A549 (cell line): ENCODE measurements at regions not wholly inside any gene's neighbourhood (a gene's known extent, or its start where the extent isn't known, plus 50 kb on each side); places are given as distances from the start of the nearest gene placed in this dataset.

Experiments used
- ATAC-seq, 2 experiments: fragments of 200-7000 bp in 1 of 2; fragments of >200 bp in 1 of 2; cut with Nextera tagmentation in 1 of 2; cut with Tn5 transposase in 1 of 2; 3 replicates each; pipeline versions ENCODE4 v1.8.0 to v1.9.1; 2018 to 2020; ENCODE audit warnings: mild to moderate bottlenecking in 1 of 2, moderate library complexity in 1 of 2
- CTCF ChIA-PET: fragments of 300-600 bp; sonication (Branson Sonifier 250); formaldehyde crosslinking; extraction: SDS; loops from one replicate; lab custom pipeline; 2021; ENCODE audit warnings: antibody characterized with exemption, inconsistent platforms; lab: Yijun Ruan, JAX
- POLR2A ChIA-PET: fragments of 350-600 bp; formaldehyde crosslinking; extraction: SDS; loops from one replicate; lab custom pipeline; 2021; ENCODE audit warnings: antibody characterized with exemption, inconsistent platforms; lab: Yijun Ruan, JAX
- DNase-seq, 2 experiments: peaks; one replicate each; pipeline versions ENCODE4 v3.0.0 to v3.0.0-alpha.2; 2011 to 2016; ENCODE audit warnings: low read depth in 1 of 2, low spot score in 1 of 2
- FAIRE-seq: peaks from 2 replicates; lab custom pipeline; 2011; peaks lifted over from hg19 to GRCh38; lab: Jason Lieb, UNC
- H3K27ac ChIP-seq, 2 experiments: fragments of >200 bp; sonication (Bioruptor Twin); formaldehyde crosslinking; 3 replicates each; pipeline ENCODE4 v1.5.1; 2016 to 2017
- H3K4me1 ChIP-seq: fragments of >200 bp; sonication (Bioruptor Twin); formaldehyde crosslinking; 3 replicates; pipeline ENCODE4 v1.6.1; 2016
- H3K4me2 ChIP-seq: fragments of >200 bp; sonication (Bioruptor Twin); formaldehyde crosslinking; 3 replicates; pipeline ENCODE4 v1.6.1; 2016
- H3K4me3 ChIP-seq: fragments of >200 bp; sonication (Bioruptor Twin); formaldehyde crosslinking; 3 replicates; pipeline ENCODE4 v1.5.1; 2016
- H3K9me3 ChIP-seq: fragments of >200 bp; sonication (Bioruptor Twin); formaldehyde crosslinking; 3 replicates; pipeline ENCODE4 v1.6.1; 2016
- CBX8 ChIP-seq: fragments of 200-600 bp; sonication (generic); IDR thresholded peaks from 2 replicates; pipeline ENCODE4 v1.6.1; 2016
- CEBPB ChIP-seq, 2 experiments: fragments of >200 bp in 1 of 2; sonication (Bioruptor Twin) in 1 of 2; formaldehyde crosslinking in 1 of 2; IDR thresholded peaks; 2 replicates each; pipeline ENCODE4 v1.6.1; 2012 to 2016
- FOSL2 ChIP-seq, 2 experiments: fragments of 450-650 bp in 1 of 2; fragments of >200 bp in 1 of 2; sonication (Bioruptor Twin) in 1 of 2; formaldehyde crosslinking; IDR thresholded peaks; 2 replicates each; pipeline versions ENCODE4 v1.5.0 to v1.6.1; 2016 to 2020; ENCODE audit warnings: mild to moderate bottlenecking in 1 of 2, moderate library complexity in 1 of 2
- HDAC2 ChIP-seq: fragments of 200-600 bp; sonication (generic); IDR thresholded peaks from 2 replicates; pipeline ENCODE4 v1.6.1; 2016
- HOXB13 ChIP-seq: fragments of 250-450 bp; sonication (Bioruptor Pico); IDR thresholded peaks from 2 replicates; pipeline ENCODE4 v1.5.0; 2020; ENCODE audit warnings: low read depth, mild to moderate bottlenecking, moderate library complexity
- KDM1A ChIP-seq: fragments of 200-600 bp; sonication (generic); IDR thresholded peaks from 2 replicates; pipeline ENCODE4 v1.6.1; 2016; ENCODE audit warnings: low read depth, mild to moderate bottlenecking
- MAZ ChIP-seq: fragments of 150-350 bp; IDR thresholded peaks from 2 replicates; pipeline ENCODE4 v1.6.1; 2014; ENCODE audit warnings: antibody characterized with exemption, low read depth, low read length, borderline replicate concordance
- PHF8 ChIP-seq: fragments of 200-600 bp; sonication (generic); IDR thresholded peaks from 2 replicates; pipeline ENCODE4 v1.6.1; 2016; ENCODE audit warnings: low read depth, mild to moderate bottlenecking, antibody characterized with exemption, moderate library complexity, borderline replicate concordance
- POLR2A ChIP-seq: IDR thresholded peaks from 2 replicates; pipeline ENCODE4 v1.6.1; 2012; ENCODE audit warnings: mild to moderate bottlenecking, low read length
- POLR2AphosphoS2 ChIP-seq: conservative IDR thresholded peaks from 2 replicates; pipeline ENCODE4 v1.6.1; 2012; ENCODE audit warnings: low read length, improper control_type of control experiment, inconsistent platforms
- RAD21 ChIP-seq, 2 experiments: fragments of >200 bp in 1 of 2; sonication (Bioruptor Twin) in 1 of 2; formaldehyde crosslinking in 1 of 2; IDR thresholded peaks in 1 of 2; conservative IDR thresholded peaks in 1 of 2; 2 replicates in 1 of 2; 3 replicates in 1 of 2; pipeline ENCODE4 v1.6.1; 2012 to 2018; ENCODE audit warnings: inconsistent platforms in 1 of 2
- RCOR1 ChIP-seq: fragments of 150-350 bp; IDR thresholded peaks from 2 replicates; pipeline ENCODE4 v1.6.1; 2014; ENCODE audit warnings: antibody characterized with exemption, low read length, low read depth
- RFX5 ChIP-seq: fragments of 450-650 bp; IDR thresholded peaks from 2 replicates; pipeline ENCODE4 v1.7.1; 2014; ENCODE audit warnings: antibody characterized with exemption, mild to moderate bottlenecking, moderate library complexity
- TP53 ChIP-seq: fragments of 250-450 bp; sonication (Bioruptor Pico); IDR thresholded peaks from 2 replicates; pipeline ENCODE4 v1.5.0; 2021; ENCODE audit warnings: mild to moderate bottlenecking, moderate library complexity
- WGBS: methylation state at CpG from one replicate; pipeline ENCODE4 v1.1.6; 2017; ENCODE audit errors: missing lambda C conversion rate; 5-methylcytosine and 5-hydroxymethylcytosine counted together
- TF ChIP-seq, protein P1 (sequence below): fragments of 250-450 bp; sonication (Bioruptor Pico); IDR thresholded peaks from 2 replicates; pipeline ENCODE4 v1.5.0; 2020; ENCODE audit warnings: low read depth, mild to moderate bottlenecking, moderate library complexity
- TF ChIP-seq, protein P2 (sequence below): fragments of >200 bp; sonication (Bioruptor Twin); formaldehyde crosslinking; IDR thresholded peaks from 2 replicates; pipeline ENCODE4 v1.6.1; 2016
- TF ChIP-seq, protein P3 (sequence below): fragments of 150-350 bp; IDR thresholded peaks from 2 replicates; pipeline ENCODE4 v1.6.1; 2014; ENCODE audit warnings: low read depth, mild to moderate bottlenecking, low read length

DNA sequence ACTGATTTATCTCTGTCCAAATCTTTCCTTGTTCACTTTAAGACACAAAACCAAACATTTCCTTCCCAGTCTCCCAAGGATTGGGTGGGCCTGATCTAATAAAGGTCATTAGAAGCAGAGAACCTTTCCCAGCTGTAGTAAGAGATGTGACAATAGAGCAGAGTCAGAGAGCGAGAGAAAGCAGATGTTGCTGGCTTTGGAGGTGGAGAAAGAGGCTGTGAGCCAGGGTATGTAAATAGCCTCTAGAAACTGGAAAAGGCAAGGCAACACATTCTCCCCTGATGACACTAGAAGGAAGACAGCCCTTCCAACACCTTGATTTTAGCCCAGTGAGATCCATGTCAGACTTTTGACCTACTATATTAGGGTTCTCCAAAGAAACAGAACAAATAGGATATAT is 337.5 kb upstream of the CASK start:
- ChIA-PET CTCF (interaction anchor here (0.5 kb wide), 1 partner anchor 588 kb away, joined by 4 read pairs; no protein-coding TSS in a partner anchor), POLR2A (no interaction called here)
- Histone ChIP-seq H3K4me3 (no peak overlapping the region), H3K9me3 (no peaks in the 10 kb centered on the region), H3K4me2 (no peak overlapping the region), H3K4me1 (no peaks in the 10 kb centered on the region), H3K27ac (no peak overlapping the region)
- TF ChIP-seq FOSL2 (IDR thresholded peaks at IDR 0.05) = no peak
- no peak for TF ChIP-seq FOSL2 (CRISPR knock-in tag; IDR thresholded peaks at IDR 0.05)
- no peak for TF ChIP-seq PHF8
- TF ChIP-seq, protein P1, sequence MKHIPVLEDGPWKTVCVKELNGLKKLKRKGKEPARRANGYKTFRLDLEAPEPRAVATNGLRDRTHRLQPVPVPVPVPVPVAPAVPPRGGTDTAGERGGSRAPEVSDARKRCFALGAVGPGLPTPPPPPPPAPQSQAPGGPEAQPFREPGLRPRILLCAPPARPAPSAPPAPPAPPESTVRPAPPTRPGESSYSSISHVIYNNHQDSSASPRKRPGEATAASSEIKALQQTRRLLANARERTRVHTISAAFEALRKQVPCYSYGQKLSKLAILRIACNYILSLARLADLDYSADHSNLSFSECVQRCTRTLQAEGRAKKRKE (CRISPR knock-in tag) = no peak
- TF ChIP-seq RCOR1 = no peak
- WGBS = 0% methylated on average over 1 of the region's 1 CpG
- FAIRE-seq = no peak
- no peak for DNase-seq
- ATAC-seq = no peak

DNA sequence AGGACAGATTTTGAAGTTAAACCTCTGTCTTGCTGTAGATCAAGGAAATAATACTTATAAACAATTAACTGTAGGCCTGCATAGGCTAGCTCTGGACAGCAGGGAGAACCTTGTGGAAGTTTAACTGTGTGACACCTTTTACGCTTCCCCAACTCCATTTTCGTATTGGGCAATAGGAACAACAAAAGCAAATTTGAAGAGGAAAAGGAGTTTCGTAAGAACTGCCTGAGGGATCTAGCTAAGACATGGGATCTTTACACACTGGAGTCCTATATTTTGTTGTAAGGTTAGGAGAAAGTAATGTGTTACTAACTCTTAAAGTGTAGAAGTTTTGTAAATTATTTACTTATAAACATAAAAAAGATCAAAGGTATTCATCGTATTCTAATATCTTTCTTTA is 324.9 kb upstream of the CASK start:
- WGBS = 59% methylated on average over 4 of the region's 4 CpGs
- peak; percentile 32 for FAIRE-seq
- no peaks in the 10 kb centered on the region for H3K9me3 ChIP-seq
- H3K27ac ChIP-seq = no peak overlapping the region
- DNase-seq = peak in 1 of 2 experiments; percentile 1
- TF ChIP-seq, protein P2, sequence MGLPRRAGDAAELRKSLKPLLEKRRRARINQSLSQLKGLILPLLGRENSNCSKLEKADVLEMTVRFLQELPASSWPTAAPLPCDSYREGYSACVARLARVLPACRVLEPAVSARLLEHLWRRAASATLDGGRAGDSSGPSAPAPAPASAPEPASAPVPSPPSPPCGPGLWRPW = no peak
- 0 out of 4 replicates have a peak, but pooled peaks of 1 of the 2 experiments have one; percentile 15 for TF ChIP-seq CEBPB (IDR thresholded peaks at IDR 0.05)
- ChIA-PET POLR2A (no interaction called here), CTCF (interaction anchor here (0.8 kb wide), 1 partner anchor 14 kb away, joined by 3 read pairs; no protein-coding TSS in a partner anchor)
- no peak for ATAC-seq
- H3K4me2 ChIP-seq = no peak overlapping the region
- no peak overlapping the region for H3K4me3 ChIP-seq
- H3K4me1 ChIP-seq = no peaks in the 10 kb centered on the region

DNA sequence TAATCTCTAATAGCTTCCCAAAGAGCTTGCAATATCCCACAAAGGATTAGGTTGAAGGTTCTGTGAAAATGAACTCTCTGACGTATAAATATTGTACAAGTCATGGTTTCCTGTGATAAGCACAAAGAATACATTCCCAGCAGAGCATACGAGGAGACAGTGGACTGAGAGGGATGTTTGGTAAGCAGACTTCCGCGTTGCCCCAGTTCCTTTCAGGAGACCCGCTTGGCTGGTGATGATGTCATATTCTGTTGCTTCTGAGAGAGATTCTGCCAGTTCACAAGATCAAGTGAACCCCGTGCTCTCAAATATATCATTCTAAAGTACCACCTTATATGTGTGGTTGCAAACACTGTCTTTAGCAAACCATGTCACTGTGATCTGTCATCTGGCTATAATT is 323.9 kb upstream of the CASK start:
- POLR2A ChIA-PET = no interaction called here
- 59% methylated on average over 6 of the region's 6 CpGs for WGBS
- TF ChIP-seq HDAC2 (no peak), CBX8 (no peak), MAZ (no peak), RFX5 (no peak)
- no peak for FAIRE-seq
- Histone ChIP-seq H3K4me1 (no peaks in the 10 kb centered on the region), H3K4me3 (no peak overlapping the region), H3K4me2 (peak overlapping the region; percentile 33; the same call in 1 of the 3 replicates), H3K27ac (no peak overlapping the region), H3K9me3 (no peaks in the 10 kb centered on the region)
- no peak for DNase-seq
- no peak for ATAC-seq
- CTCF ChIA-PET = interaction anchor here (0.7 kb wide), 1 partner anchor 15 kb away, joined by 3 read pairs; no protein-coding TSS in a partner anchor

DNA sequence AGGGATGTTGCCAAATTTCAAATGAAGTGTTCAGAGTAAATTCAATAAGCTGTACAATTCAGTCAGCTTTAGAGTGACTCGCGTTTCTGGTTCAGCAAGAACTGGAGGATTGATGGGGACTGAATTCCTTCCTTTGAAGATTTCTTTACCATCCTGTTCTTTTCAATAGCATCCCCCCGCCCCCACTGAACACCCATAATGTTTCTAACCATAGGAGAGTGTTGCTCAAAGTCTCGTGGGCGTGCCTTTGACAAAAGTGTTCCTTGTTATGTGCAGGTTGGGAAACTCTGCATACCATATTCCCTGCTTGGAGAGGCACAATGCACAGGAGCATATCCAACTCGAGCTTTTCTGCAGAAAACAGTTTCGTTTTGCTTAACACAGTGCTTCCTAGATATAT is 323.5 kb upstream of the CASK start:
- FAIRE-seq = peak; percentile 7
- Histone ChIP-seq H3K9me3 (no peaks in the 10 kb centered on the region), H3K4me2 (peak overlapping the region; percentile 33; the same call in 1 of the 3 replicates), H3K27ac (no peak overlapping the region), H3K4me1 (no peaks in the 10 kb centered on the region), H3K4me3 (no peak overlapping the region)
- 6% methylated on average over 7 of the region's 7 CpGs for WGBS
- CTCF ChIA-PET = interaction anchor here (0.7 kb wide), 1 partner anchor 15 kb away, joined by 3 read pairs; no protein-coding TSS in a partner anchor
- DNase-seq = no peak
- POLR2A ChIA-PET = no interaction called here
- no peak for ATAC-seq
- TF ChIP-seq TP53 (CRISPR knock-in tag) (no peak), POLR2AphosphoS2 (no peak), RAD21 (conservative IDR thresholded peaks at IDR 0.05 in 1 of 2, IDR thresholded peaks at IDR 0.05 in 1 of 2) (no peak), RCOR1 (no peak), HOXB13 (CRISPR knock-in tag) (no peak), KDM1A (no peak), POLR2A (no peak)
- TF ChIP-seq, protein P3, sequence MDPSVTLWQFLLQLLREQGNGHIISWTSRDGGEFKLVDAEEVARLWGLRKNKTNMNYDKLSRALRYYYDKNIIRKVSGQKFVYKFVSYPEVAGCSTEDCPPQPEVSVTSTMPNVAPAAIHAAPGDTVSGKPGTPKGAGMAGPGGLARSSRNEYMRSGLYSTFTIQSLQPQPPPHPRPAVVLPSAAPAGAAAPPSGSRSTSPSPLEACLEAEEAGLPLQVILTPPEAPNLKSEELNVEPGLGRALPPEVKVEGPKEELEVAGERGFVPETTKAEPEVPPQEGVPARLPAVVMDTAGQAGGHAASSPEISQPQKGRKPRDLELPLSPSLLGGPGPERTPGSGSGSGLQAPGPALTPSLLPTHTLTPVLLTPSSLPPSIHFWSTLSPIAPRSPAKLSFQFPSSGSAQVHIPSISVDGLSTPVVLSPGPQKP = no peak
- TF ChIP-seq, protein P1 (CRISPR knock-in tag) = no peak
- TF ChIP-seq, all 56 proteins: peak for 0
